CD4-positive, alpha-beta T cell treated with Interleukin-21 for 1 hour (primary cell): ENCODE measurements at regions not wholly inside any gene's neighbourhood (a gene's known extent, or its start where the extent isn't known, plus 50 kb on each side); places are given as distances from the start of the nearest gene placed in this dataset.

Source experiments
- DNase-seq: peaks from one replicate; pipeline ENCODE4 v3.0.0-alpha.2; 2020

- DNase-seq, result no peak
Observed at GRCh38 chr9:85249313-85249621, 492.5 kb downstream of the AGTPBP1 start.

- no peak for DNase-seq
Observed at GRCh38 chr9:85248514-85249312, 493.0 kb downstream of the AGTPBP1 start.

- no peak for DNase-seq
Observed at GRCh38 chr9:85246541-85246940, 495.2 kb downstream of the AGTPBP1 start.

GRCh38 chr9:85244856-85245255, 496.9 kb downstream of the AGTPBP1 start:
- DNase-seq, result no peak

GRCh38 chr9:85243977-85244376, 497.8 kb downstream of the AGTPBP1 start:
- DNase-seq, result no peak

- DNase-seq, result no peak
Observed at GRCh38 chr9:85237478-85237877, 504.3 kb downstream of the AGTPBP1 start.

GRCh38 chr9:85230081-85230480, 511.7 kb downstream of the AGTPBP1 start:
- no peak for DNase-seq

GRCh38 chr9:85228111-85228855, 513.5 kb downstream of the AGTPBP1 start:
- DNase-seq, result no peak

GRCh38 chr9:85225180-85225579, 516.6 kb downstream of the AGTPBP1 start:
- no peak for DNase-seq

- no peak for DNase-seq
Observed at GRCh38 chr9:85224729-85225128, 517.0 kb downstream of the AGTPBP1 start.

- no peak for DNase-seq
Observed at GRCh38 chr9:85224301-85224700, 517.5 kb downstream of the AGTPBP1 start.

GRCh38 chr9:85223506-85224125, 518.1 kb downstream of the AGTPBP1 start:
- DNase-seq, result no peak

- no peak for DNase-seq
Observed at GRCh38 chr9:85216601-85217000, 525.2 kb downstream of the AGTPBP1 start.

- no peak for DNase-seq
Observed at GRCh38 chr9:85215961-85216360, 525.8 kb downstream of the AGTPBP1 start.

GRCh38 chr9:85215416-85215815, 526.3 kb downstream of the AGTPBP1 start:
- DNase-seq, result no peak

GRCh38 chr9:85213650-85214607, 527.8 kb downstream of the AGTPBP1 start:
- no peak for DNase-seq

- DNase-seq, result no peak
Observed at GRCh38 chr9:85212887-85213286, 528.9 kb downstream of the AGTPBP1 start.

- no peak for DNase-seq
Observed at GRCh38 chr9:85212209-85212608, 529.5 kb downstream of the AGTPBP1 start.

- DNase-seq, result no peak
Observed at GRCh38 chr9:85208666-85209065, 533.1 kb downstream of the AGTPBP1 start.

- no peak for DNase-seq
Observed at GRCh38 chr9:85204176-85204575, 534.6 kb downstream of the NTRK2 start.

GRCh38 chr9:85202596-85202995, 533.1 kb downstream of the NTRK2 start:
- no peak for DNase-seq

- no peak for DNase-seq
Observed at GRCh38 chr9:85200726-85201404, 531.3 kb downstream of the NTRK2 start.
